ENCODE measurements at regions not wholly inside any gene's neighbourhood (a gene's known extent, or its start where the extent isn't known, plus 50 kb on each side); places are given as distances from the start of the nearest gene placed in this dataset.

DNA sequence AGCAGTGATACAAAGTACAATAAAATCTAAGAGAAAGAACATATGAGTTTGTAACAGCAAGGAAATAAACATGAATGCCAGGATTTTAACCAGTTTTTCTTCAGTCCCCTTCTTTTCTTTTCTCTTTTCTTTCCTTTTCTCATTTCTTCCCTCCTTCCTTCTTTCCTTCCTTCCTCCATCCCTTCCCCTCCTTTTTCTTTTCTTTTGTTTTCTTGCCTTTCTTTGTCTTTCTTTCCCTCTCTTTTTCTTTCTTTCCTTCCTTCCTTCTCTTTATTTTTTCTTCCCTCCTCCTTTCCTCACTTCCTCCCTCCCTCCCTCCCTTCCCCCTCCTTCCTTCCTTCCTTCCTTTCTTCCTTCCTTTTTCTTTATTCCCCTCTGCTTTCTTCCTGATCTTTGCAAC is 142.8 kb upstream of the SYT4 start:
- TF ChIP-seq TAF1 (IDR thresholded peaks at IDR 0.05; ENCODE audit: borderline replicate concordance, insufficient read depth, low read length) (no peak), SIN3A (IDR thresholded peaks at IDR 0.05; ENCODE audit: borderline replicate concordance, insufficient read depth, low read length) (no peak), POLR2AphosphoS5 (IDR thresholded peaks at IDR 0.05; ENCODE audit: low read depth, low read length) (no peak), FOXP2 (optimal IDR thresholded peaks at IDR 0.05; ENCODE audit: borderline replicate concordance, extremely low read depth, extremely low read length, insufficient read depth) (no peak)
- TF ChIP-seq, protein P1, sequence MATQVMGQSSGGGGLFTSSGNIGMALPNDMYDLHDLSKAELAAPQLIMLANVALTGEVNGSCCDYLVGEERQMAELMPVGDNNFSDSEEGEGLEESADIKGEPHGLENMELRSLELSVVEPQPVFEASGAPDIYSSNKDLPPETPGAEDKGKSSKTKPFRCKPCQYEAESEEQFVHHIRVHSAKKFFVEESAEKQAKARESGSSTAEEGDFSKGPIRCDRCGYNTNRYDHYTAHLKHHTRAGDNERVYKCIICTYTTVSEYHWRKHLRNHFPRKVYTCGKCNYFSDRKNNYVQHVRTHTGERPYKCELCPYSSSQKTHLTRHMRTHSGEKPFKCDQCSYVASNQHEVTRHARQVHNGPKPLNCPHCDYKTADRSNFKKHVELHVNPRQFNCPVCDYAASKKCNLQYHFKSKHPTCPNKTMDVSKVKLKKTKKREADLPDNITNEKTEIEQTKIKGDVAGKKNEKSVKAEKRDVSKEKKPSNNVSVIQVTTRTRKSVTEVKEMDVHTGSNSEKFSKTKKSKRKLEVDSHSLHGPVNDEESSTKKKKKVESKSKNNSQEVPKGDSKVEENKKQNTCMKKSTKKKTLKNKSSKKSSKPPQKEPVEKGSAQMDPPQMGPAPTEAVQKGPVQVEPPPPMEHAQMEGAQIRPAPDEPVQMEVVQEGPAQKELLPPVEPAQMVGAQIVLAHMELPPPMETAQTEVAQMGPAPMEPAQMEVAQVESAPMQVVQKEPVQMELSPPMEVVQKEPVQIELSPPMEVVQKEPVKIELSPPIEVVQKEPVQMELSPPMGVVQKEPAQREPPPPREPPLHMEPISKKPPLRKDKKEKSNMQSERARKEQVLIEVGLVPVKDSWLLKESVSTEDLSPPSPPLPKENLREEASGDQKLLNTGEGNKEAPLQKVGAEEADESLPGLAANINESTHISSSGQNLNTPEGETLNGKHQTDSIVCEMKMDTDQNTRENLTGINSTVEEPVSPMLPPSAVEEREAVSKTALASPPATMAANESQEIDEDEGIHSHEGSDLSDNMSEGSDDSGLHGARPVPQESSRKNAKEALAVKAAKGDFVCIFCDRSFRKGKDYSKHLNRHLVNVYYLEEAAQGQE (IDR thresholded peaks at IDR 0.05; ENCODE audit: insufficient read depth in 1 of 2, low read depth in 2 of 2, low read length in 2 of 2), result no peak

DNA sequence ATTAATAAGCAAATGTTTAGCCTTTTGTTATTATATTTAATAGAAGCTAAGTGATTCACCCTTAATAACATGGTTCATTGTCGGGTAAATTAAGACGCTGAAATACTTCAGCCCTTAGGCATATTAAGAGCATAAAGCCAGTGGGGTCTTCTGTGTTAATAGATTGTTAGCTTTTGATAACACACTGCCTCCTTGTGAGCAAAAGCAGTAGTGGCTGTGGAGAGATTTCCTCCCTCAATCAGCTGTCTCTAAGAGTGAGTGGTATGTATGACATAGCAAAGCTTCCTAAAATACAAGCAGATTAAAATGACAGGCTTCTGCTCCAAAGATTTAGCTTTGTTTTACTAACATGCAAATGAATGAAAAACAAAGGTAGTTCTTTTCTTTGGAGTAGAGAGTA is 143.7 kb upstream of the SYT4 start:
- TF ChIP-seq POLR2AphosphoS5 (IDR thresholded peaks at IDR 0.05; ENCODE audit: low read depth, low read length), result no peak
- no peak for TF ChIP-seq SIN3A (IDR thresholded peaks at IDR 0.05; ENCODE audit: borderline replicate concordance, insufficient read depth, low read length)
- TF ChIP-seq, protein P1 (IDR thresholded peaks at IDR 0.05; ENCODE audit: insufficient read depth in 1 of 2, low read depth in 2 of 2, low read length in 2 of 2), result no peak
- TF ChIP-seq TAF1 (IDR thresholded peaks at IDR 0.05; ENCODE audit: borderline replicate concordance, insufficient read depth, low read length), result no peak
- TF ChIP-seq FOXP2 (optimal IDR thresholded peaks at IDR 0.05; ENCODE audit: borderline replicate concordance, extremely low read depth, extremely low read length, insufficient read depth), result no peak

- no peak for TF ChIP-seq SIN3A (IDR thresholded peaks at IDR 0.05; ENCODE audit: borderline replicate concordance, insufficient read depth, low read length)
- no peak for TF ChIP-seq FOXP2 (optimal IDR thresholded peaks at IDR 0.05; ENCODE audit: borderline replicate concordance, extremely low read depth, extremely low read length, insufficient read depth)
Measured at GRCh38 chr18:43422518-43422917, 145.2 kb upstream of the SYT4 start.

DNA sequence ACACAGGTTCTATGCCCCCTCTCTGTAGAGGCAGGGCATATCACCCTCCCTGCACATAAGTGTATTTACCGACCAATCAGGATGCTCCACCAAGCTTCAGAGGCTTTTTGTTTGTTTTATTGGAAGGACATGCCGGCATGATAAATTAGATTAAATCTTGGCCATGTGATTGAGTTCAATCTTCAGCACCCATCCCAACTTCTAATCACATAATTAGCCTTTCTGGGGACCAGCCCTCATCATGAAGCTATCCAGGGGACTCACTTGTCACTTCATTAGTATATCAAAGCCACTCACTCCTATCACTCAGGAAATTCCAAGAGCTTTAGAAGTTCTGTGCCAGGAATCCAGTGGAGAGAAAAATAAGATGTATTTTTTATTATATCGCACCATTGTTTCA is 158.6 kb upstream of the SYT4 start:
- TF ChIP-seq SIN3A (IDR thresholded peaks at IDR 0.05; ENCODE audit: borderline replicate concordance, insufficient read depth, low read length) (no peak), TAF1 (IDR thresholded peaks at IDR 0.05; ENCODE audit: borderline replicate concordance, insufficient read depth, low read length) (no peak), POLR2AphosphoS5 (IDR thresholded peaks at IDR 0.05; ENCODE audit: low read depth, low read length) (no peak), FOXP2 (optimal IDR thresholded peaks at IDR 0.05; ENCODE audit: borderline replicate concordance, extremely low read depth, extremely low read length, insufficient read depth) (no peak)
- TF ChIP-seq, protein P1 (IDR thresholded peaks at IDR 0.05; ENCODE audit: insufficient read depth in 1 of 2, low read depth in 2 of 2, low read length in 2 of 2), result no peak

DNA sequence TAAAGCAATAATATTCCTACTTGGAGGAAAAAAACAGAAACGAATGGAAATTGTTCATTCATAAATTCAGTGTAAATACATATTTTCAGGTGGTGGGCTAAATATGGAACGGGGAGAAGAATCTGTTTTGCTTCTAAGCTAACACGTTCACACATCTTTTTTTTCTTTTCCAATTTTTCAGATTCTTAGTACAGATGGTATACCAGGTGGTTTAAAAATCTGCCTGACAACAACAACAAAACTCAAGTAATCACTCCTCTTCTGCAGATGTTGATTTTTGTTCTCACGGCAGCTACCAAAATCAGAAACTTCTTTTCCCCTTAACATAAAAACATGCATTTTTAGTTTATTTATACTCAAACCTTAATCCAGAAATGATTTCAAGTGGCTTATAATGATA is 164.8 kb upstream of the SYT4 start:
- TF ChIP-seq SIN3A (IDR thresholded peaks at IDR 0.05; ENCODE audit: borderline replicate concordance, insufficient read depth, low read length) (no peak), FOXP2 (optimal IDR thresholded peaks at IDR 0.05; ENCODE audit: borderline replicate concordance, extremely low read depth, extremely low read length, insufficient read depth) (no peak)

GRCh38 chr18:43442571-43442970 is 165.3 kb upstream of the SYT4 start:
- TF ChIP-seq SIN3A (IDR thresholded peaks at IDR 0.05; ENCODE audit: borderline replicate concordance, insufficient read depth, low read length) (no peak), FOXP2 (optimal IDR thresholded peaks at IDR 0.05; ENCODE audit: borderline replicate concordance, extremely low read depth, extremely low read length, insufficient read depth) (no peak), POLR2AphosphoS5 (IDR thresholded peaks at IDR 0.05; ENCODE audit: low read depth, low read length) (no peak)

DNA sequence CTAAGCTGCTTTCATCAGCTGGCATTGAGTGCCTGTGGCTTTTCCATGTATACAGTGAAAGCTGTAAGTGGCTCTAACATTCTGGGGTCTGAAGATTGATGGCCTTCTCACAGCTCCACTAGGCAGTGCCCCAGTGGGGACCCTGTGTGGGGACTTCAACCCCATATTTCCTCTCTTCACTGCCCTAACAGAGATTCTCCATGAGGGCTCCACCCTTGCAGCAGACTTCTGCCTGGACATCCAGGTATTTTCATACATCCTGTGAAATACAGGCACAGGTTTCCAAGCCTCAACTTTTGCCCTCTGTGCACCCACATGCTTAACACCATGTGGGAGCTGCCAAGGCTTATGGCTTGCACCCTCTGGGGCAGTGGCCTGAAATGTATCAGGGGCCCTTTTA is 188.2 kb upstream of the SYT4 start:
- TF ChIP-seq POLR2AphosphoS5 (IDR thresholded peaks at IDR 0.05; ENCODE audit: low read depth, low read length), result no peak
- TF ChIP-seq TAF1 (IDR thresholded peaks at IDR 0.05; ENCODE audit: borderline replicate concordance, insufficient read depth, low read length), result no peak
- no peak for TF ChIP-seq SIN3A (IDR thresholded peaks at IDR 0.05; ENCODE audit: borderline replicate concordance, insufficient read depth, low read length)
- no peak for TF ChIP-seq FOXP2 (optimal IDR thresholded peaks at IDR 0.05; ENCODE audit: borderline replicate concordance, extremely low read depth, extremely low read length, insufficient read depth)
- TF ChIP-seq, protein P1 (IDR thresholded peaks at IDR 0.05; ENCODE audit: insufficient read depth in 1 of 2, low read depth in 2 of 2, low read length in 2 of 2), result no peak

Data from PFSK-1 (cell line).